ENCODE measurements at regions not wholly inside any gene's neighbourhood (a gene's known extent, or its start where the extent isn't known, plus 50 kb on each side); places are given as distances from the start of the nearest gene placed in this dataset.

DNA sequence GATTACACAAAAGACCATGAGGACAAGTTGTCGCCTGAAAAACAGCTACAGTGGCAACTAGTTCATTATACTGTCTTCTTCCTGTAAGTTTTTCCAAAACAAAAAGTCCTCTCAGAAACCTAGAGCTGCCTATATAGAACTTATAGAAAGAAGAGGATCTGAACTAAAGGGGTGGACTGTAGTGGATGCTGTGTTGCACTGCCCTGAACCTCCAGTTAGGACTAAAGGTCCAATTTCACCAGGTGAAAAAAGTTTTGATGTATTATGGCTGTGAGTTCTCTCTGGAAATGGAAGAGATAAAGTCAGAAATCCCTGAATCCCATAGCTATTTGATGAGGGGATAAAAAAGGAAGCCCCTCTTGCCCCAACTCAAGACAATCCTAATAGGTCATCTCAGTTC is 56.6 kb upstream of the TSHZ2 start:
- TF ChIP-seq CTCF (IDR thresholded peaks at IDR 0.05; ENCODE audit: low read depth, low read length, missing input control) = no peak
- TF ChIP-seq, protein P1, sequence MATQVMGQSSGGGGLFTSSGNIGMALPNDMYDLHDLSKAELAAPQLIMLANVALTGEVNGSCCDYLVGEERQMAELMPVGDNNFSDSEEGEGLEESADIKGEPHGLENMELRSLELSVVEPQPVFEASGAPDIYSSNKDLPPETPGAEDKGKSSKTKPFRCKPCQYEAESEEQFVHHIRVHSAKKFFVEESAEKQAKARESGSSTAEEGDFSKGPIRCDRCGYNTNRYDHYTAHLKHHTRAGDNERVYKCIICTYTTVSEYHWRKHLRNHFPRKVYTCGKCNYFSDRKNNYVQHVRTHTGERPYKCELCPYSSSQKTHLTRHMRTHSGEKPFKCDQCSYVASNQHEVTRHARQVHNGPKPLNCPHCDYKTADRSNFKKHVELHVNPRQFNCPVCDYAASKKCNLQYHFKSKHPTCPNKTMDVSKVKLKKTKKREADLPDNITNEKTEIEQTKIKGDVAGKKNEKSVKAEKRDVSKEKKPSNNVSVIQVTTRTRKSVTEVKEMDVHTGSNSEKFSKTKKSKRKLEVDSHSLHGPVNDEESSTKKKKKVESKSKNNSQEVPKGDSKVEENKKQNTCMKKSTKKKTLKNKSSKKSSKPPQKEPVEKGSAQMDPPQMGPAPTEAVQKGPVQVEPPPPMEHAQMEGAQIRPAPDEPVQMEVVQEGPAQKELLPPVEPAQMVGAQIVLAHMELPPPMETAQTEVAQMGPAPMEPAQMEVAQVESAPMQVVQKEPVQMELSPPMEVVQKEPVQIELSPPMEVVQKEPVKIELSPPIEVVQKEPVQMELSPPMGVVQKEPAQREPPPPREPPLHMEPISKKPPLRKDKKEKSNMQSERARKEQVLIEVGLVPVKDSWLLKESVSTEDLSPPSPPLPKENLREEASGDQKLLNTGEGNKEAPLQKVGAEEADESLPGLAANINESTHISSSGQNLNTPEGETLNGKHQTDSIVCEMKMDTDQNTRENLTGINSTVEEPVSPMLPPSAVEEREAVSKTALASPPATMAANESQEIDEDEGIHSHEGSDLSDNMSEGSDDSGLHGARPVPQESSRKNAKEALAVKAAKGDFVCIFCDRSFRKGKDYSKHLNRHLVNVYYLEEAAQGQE (IDR thresholded peaks at IDR 0.05) = no peak
